HG02870 (cell line): ENCODE measurements at regions not wholly inside any gene's neighbourhood (a gene's known extent, or its start where the extent isn't known, plus 50 kb on each side); places are given as distances from the start of the nearest gene placed in this dataset.
A peak's percentile ranks its signal among the peaks of the same experiment; 100 is the strongest.
"Not testable (repeated sequence)": the region's sequence is repeated elsewhere in the genome, so short reads cannot be mapped to it uniquely, and the experiment has no call there.

Experiments
- ATAC-seq: cut with Tn5 transposase; IDR thresholded peaks from one replicate; pipeline ENCODE4 v1.9.1; 2021; ENCODE audit warnings: mild to moderate bottlenecking, moderate library complexity; ENCODE audit not compliant: unreplicated experiment

GRCh38 chr4:75287738-75288517 lies 226.3 kb downstream of the RCHY1 start:
- no peak for ATAC-seq

- ATAC-seq = no peak
Measured at GRCh38 chr4:75285837-75286236, 228.4 kb downstream of the RCHY1 start.

- ATAC-seq = no peak
Measured at GRCh38 chr4:75284831-75285230, 229.4 kb downstream of the RCHY1 start.

DNA sequence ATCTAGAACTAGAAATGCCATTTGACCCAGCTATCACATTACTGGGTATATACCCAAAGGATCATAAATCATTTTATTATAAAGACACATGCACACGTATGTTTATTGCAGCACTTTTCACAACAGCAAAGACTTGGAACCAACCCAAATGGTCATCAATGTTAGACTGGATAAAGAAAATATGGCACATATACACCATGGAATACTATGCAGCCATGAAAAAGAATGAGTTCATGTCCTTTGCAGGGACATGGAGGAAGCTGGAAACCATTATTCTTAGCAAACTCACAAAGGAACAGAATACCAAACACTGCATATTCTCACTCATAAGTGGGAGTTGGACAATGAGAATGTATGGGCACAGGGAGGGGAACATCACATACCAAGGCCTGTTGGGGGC lies 233.7 kb downstream of the RCHY1 start:
- not testable (repeated sequence) for ATAC-seq

GRCh38 chr4:75259306-75259705 lies 254.9 kb downstream of the RCHY1 start:
- ATAC-seq = no peak

GRCh38 chr4:75255261-75255660 lies 258.9 kb downstream of the RCHY1 start:
- no peak for ATAC-seq

DNA sequence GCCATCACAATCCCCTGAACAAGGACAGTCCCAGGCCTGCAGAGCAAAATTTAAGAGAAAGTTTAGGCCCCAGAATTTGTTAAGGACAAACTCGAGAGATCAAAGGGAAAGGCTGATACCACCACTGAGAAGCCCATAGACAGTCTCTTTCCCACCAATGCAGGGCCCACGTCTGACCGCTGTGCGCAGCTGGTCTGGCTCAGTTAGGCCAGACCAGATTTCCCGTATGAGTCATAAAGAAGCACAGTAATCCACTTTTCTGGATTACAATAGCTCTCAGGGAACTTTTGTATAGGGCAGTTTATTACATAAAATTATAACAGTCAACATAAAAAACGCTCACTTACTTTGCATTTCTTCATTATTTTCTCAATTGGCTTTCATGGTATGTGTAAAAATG lies 259.5 kb downstream of the RCHY1 start:
- no peak for ATAC-seq

GRCh38 chr4:75253094-75253493 lies 261.1 kb downstream of the RCHY1 start:
- not testable (repeated sequence) for ATAC-seq

DNA sequence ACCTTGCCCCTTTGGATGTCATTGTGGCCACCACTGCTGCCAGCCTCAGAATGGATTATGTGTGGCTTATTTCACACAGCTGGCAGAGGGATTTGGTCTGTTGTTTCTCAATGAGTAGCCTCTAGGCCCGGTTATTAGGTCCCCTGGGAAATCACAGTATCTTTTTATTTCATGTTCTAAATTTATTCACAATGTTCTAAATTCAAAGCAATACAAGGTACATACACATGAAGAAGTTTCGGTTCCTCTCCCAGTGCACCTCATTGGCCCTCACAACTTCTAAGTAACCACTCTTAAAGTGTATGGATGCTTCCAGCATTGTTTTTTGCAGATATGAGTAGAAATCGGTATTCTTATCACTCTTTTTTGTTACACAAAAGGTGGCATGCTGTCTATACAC lies 262.7 kb downstream of the RCHY1 start:
- peak; percentile 83 for ATAC-seq

- no peak for ATAC-seq
Measured at GRCh38 chr4:75249739-75250138, 264.5 kb downstream of the RCHY1 start.

DNA sequence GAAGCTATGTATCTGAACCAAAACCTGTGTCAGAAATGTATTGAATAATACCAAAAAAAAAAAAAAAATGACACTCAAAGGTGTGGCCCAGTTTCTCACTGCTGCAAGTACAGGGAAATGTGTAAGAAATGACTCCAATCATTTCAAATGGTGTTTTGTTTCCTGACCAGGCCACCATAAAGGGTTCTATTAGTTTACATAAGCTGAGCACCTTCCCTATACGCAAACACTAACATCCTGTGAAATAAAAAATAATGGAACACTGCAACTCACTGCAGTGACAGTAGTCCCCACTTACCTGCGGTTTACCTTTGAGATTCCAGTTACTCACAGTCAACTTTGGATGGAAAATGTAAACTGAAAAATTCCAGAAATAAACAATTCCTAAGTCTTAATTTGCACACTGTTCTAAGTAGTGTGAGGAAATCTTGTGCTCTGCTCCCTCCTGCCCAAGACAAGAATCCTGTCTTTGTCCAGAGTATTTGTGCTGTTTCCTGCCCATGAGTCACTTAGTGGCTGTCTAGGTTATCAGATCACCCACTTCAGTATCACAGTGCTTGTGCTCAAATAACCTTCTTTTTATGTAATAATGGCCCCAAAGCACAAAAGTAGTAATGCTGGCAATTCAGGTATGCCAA lies 265.3 kb downstream of the RCHY1 start:
- no peak for ATAC-seq

DNA sequence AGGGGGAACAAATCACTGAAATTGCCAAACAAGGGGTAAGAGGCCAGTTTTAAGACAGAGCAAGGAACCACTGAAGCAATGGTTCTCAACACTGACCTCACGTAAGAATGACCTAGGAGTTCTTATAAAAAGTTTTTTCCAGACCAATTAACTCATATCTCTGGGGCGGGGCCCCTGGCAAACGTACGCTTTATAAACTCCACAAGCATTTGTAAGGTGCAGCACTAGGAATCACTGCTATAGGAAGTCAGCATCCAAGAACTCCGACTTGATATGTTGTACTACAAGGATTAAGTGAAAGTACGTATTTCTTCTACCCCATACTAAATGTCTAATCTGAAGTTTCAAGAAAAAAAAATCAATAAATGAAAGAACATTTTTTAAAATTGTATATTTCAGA lies 269.9 kb downstream of the RCHY1 start:
- no peak for ATAC-seq

- no peak for ATAC-seq
Measured at GRCh38 chr4:75243570-75243969, 270.6 kb downstream of the RCHY1 start.

DNA sequence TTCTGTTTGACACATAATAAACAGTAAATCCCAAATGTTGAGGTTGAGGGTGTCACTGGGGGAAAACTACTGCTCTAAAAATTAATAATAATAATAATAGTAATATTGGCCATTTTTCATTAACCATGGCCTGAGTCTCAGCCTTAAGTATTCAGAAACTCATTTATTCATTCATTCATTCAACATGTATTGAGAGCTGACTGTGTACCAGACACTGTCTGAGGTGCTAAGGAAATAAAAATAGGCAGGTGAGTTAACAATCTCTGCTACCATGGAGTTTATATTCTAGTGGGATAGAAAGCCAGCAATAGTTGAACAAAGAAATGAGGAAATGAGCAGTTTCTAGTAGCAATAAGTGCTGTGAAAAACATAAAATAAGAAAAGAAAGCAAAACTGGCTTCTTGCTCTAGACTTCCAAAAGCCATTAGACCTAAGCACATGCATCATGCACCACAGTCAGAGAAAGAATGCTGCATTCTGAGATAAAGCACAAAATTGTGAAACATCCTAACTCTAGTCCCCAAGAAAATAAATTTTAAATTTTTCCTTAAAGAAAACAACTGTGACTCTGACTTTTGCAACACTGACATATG lies 278.7 kb downstream of the RCHY1 start:
- ATAC-seq = peak; percentile 99

DNA sequence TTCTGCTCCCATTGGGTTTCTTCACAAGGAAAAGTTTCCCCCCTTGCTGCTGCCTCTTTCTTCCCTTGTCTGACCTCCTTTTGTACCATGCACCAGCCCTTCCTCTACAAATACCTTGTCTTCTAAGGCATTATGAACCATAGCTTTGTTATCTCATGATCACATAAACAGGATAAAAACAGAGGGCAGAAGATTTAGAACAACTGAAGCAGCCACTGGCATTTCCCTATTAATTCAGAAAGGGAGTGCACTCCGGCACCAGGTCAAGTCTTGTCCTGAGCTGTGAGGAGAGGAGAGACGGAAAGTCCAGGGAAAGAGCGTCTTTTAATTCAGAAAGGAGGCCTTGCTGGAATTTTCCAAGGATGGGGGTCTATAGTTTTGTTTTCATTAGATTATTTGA lies 281.7 kb downstream of the RCHY1 start:
- no peak for ATAC-seq

DNA sequence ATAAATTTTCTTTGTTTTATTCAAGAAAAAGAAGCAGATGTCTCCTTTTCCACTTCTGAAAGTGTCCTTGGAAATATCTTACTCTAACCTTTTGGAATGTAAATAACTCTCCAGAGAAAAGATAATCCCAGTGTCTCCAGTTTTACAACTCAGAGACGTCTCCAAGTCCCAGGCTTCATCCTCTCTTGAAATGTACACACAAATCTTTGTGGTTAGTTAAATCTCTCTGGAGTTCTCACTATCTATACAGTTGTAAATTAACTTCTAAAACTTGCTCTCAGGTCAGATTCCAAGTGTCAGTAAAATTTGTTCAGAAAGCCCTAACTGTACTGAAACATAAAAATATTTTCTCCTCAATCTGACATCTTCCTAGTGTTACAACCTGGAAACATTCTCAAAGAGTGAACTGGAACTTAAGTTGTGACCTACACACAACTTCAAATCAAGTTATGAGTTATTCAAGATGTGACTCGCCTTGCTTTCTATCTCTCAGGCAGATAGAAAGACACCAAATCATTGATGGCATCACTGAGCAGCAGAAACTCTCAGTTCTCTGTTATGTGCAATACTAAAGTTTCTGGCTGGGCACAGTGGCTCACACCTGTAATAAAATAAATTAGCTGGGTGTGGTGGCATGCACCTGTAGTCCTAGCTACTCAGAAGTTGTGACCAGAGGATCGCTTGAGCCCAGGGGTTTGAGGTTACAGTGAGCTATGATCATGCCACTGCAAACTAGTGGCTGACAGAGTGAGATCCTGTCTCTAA lies 284.2 kb downstream of the RCHY1 start:
- peak; percentile 84 for ATAC-seq

GRCh38 chr4:75213480-75213879 lies 280.6 kb downstream of the PARM1 start:
- no peak for ATAC-seq

DNA sequence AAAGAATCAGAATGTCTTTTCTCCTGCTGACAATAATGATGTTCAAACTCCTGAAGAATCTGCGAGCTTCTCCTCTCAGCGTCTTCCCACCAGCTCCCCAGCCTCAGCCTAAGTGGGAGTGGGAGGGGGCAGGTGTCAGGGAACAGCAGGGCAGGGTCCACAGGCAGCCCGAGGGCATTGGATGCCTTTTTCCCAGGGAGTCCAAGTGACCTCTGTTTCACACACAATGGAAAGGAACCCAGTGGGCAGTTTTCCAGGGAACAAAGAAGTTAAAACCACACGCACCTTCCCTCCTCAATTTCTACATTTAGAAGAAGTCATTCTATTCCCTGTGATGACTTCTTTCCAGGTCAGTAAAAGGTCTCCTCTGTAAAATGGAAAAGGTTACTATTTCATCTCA lies 278.5 kb downstream of the PARM1 start:
- ATAC-seq = no peak

GRCh38 chr4:75207902-75208301 lies 275.0 kb downstream of the PARM1 start:
- ATAC-seq = no peak

- no peak for ATAC-seq
Measured at GRCh38 chr4:75195111-75195510, 262.2 kb downstream of the PARM1 start.

DNA sequence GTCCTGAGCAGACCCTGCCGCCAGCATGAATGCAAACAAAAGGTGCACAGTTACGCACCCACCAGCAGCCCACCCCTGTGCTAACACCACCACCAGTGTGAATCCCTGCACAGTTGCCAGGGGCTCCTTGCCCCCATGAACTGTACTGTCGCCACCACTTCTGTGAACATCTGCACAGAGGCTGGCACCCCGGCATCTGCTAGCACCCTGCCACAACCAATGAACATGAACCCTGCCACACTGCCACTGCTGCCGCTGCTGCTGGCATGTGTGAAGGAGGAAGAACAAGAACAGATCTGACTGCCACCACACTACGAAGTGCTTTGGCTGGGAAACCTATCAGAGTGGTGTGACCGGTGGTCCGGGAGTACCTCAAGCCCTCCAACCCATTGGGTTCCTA lies 261.3 kb downstream of the PARM1 start:
- no peak for ATAC-seq
